ENCODE measurements at regions not wholly inside any gene's neighbourhood (a gene's known extent, or its start where the extent isn't known, plus 50 kb on each side); places are given as distances from the start of the nearest gene placed in this dataset.

GRCh38 chr20:18906046-18906445, 92.5 kb downstream of the SCP2D1 start:
- no peaks in the 10 kb centered on the region for H3K4me1 ChIP-seq (ENCODE audit: control insufficient read depth in 1 of 2, insufficient read depth in 2 of 2, low read length in 2 of 2)
- H4K20me1 ChIP-seq (ENCODE audit: insufficient read depth), result no peaks in the 10 kb centered on the region
- H3K79me2 ChIP-seq (ENCODE audit: insufficient read depth, low read length), result no peaks in the 10 kb centered on the region
- intact Hi-C loops (cut with micrococcal nuclease), result no loop called here
- H3K9ac ChIP-seq (ENCODE audit: low read length), result no peak overlapping the region
- TF ChIP-seq CEBPB (IDR thresholded peaks at IDR 0.05; ENCODE audit: low read depth), result no peak
- no peak for TF ChIP-seq POLR2A (IDR thresholded peaks at IDR 0.05; ENCODE audit: borderline replicate concordance, extremely low read depth, insufficient read depth, insufficient read length)
- TF ChIP-seq FOSL1 (IDR thresholded peaks at IDR 0.05; ENCODE audit: low read depth), result no peak
- TF ChIP-seq SP1 (IDR thresholded peaks at IDR 0.05; ENCODE audit: low read depth), result no peak
- TF ChIP-seq MAX (IDR thresholded peaks at IDR 0.05), result no peak
- no peak for TF ChIP-seq EGR1 (IDR thresholded peaks at IDR 0.05; ENCODE audit: low read depth)
- no peak for TF ChIP-seq RAD21 (IDR thresholded peaks at IDR 0.05; ENCODE audit: low read depth)
- no peak for TF ChIP-seq SRF (IDR thresholded peaks at IDR 0.05; ENCODE audit: low read depth)
- TF ChIP-seq ATF3 (IDR thresholded peaks at IDR 0.05), result no peak
- no peak for TF ChIP-seq JUND (IDR thresholded peaks at IDR 0.05)
- no peak for TF ChIP-seq CBX3 (IDR thresholded peaks at IDR 0.05; ENCODE audit: low read depth)
- no peak for TF ChIP-seq ZNF274 (IDR thresholded peaks at IDR 0.05; ENCODE audit: low read depth, low read length)
- POLR2A ChIA-PET, result no interaction called here
- H3K9me3 ChIP-seq (ENCODE audit: control insufficient read depth in 1 of 2, insufficient read depth in 1 of 2, low read depth in 1 of 2, low read length in 2 of 2), result no peaks in the 10 kb centered on the region
- ATAC-seq (no peak), DNase-seq (ENCODE audit: low read depth, low spot score) (no peak)
- no peak overlapping the region for H3K4me2 ChIP-seq (ENCODE audit: low read length)
- CTCF ChIA-PET, result no interaction called here
- H2AFZ ChIP-seq (ENCODE audit: low read depth, low read length, poor library complexity, severe bottlenecking), result no peak overlapping the region
- H3K9me2 ChIP-seq (ENCODE audit: insufficient read depth), result no peaks in the 10 kb centered on the region
- RAD21 ChIA-PET (ENCODE audit: low non-redundant PET in 1 of 2, low total read pairs in 2 of 2, uncharacterized antibody in 2 of 2, unreplicated experiment in 2 of 2), result no interaction called here
- H3K4me3 ChIP-seq (replicated peaks in 1 of 2; ENCODE audit: low read depth in 1 of 2, low read length in 2 of 2), result no peak overlapping the region
- no TSS peak for BruUV-seq (replicated peaks)
- H3K27me3 ChIP-seq (ENCODE audit: insufficient read depth, low read length), result peaks cover 11% of the 10 kb centered on the region; the same call in 1 of the 2 replicates
- H3K27ac ChIP-seq (ENCODE audit: low read depth, low read length), result no peak overlapping the region
- no peaks in the 10 kb centered on the region for H3K36me3 ChIP-seq (ENCODE audit: control insufficient read depth in 1 of 2, insufficient read depth in 2 of 2, low read length in 2 of 2)

- ChIA-PET RAD21 (ENCODE audit: low non-redundant PET in 1 of 2, low total read pairs in 2 of 2, uncharacterized antibody in 2 of 2, unreplicated experiment in 2 of 2) (no interaction called here), POLR2A (no interaction called here), CTCF (no interaction called here)
- Histone ChIP-seq H3K9me2 (ENCODE audit: insufficient read depth) (no peaks in the 10 kb centered on the region), H3K9me3 (ENCODE audit: control insufficient read depth in 1 of 2, insufficient read depth in 1 of 2, low read depth in 1 of 2, low read length in 2 of 2) (no peaks in the 10 kb centered on the region), H3K9ac (ENCODE audit: low read length) (no peak overlapping the region), H2AFZ (ENCODE audit: low read depth, low read length, poor library complexity, severe bottlenecking) (no peak overlapping the region), H3K36me3 (ENCODE audit: control insufficient read depth in 1 of 2, insufficient read depth in 2 of 2, low read length in 2 of 2) (no peaks in the 10 kb centered on the region), H4K20me1 (ENCODE audit: insufficient read depth) (no peaks in the 10 kb centered on the region), H3K4me2 (ENCODE audit: low read length) (no peak overlapping the region), H3K27me3 (ENCODE audit: insufficient read depth, low read length) (peaks cover 5% of the 10 kb centered on the region; the same call in 1 of the 2 replicates), H3K4me3 (replicated peaks in 1 of 2; ENCODE audit: low read depth in 1 of 2, low read length in 2 of 2) (no peak overlapping the region), H3K27ac (ENCODE audit: low read depth, low read length) (no peak overlapping the region), H3K79me2 (ENCODE audit: insufficient read depth, low read length) (no peaks in the 10 kb centered on the region), H3K4me1 (ENCODE audit: control insufficient read depth in 1 of 2, insufficient read depth in 2 of 2, low read length in 2 of 2) (no peaks in the 10 kb centered on the region)
- intact Hi-C loops (cut with micrococcal nuclease), result no loop called here
- ATAC-seq (no peak), DNase-seq (ENCODE audit: low read depth, low spot score) (no peak)
- BruUV-seq (replicated peaks), result no TSS peak
- TF ChIP-seq CTCF (IDR thresholded peaks at IDR 0.05 in 2 of 3, conservative IDR thresholded peaks at IDR 0.05 in 1 of 3; ENCODE audit: borderline replicate concordance in 1 of 3, insufficient read depth in 1 of 3, low read depth in 2 of 3, low read length in 2 of 3) (no peak), ELF1 (IDR thresholded peaks at IDR 0.05; ENCODE audit: borderline replicate concordance, low read depth) (no peak), CBX3 (IDR thresholded peaks at IDR 0.05; ENCODE audit: low read depth) (no peak), JUND (IDR thresholded peaks at IDR 0.05) (no peak), ZNF274 (IDR thresholded peaks at IDR 0.05; ENCODE audit: low read depth, low read length) (no peak), EGR1 (IDR thresholded peaks at IDR 0.05; ENCODE audit: low read depth) (no peak), EZH2 (IDR thresholded peaks at IDR 0.05) (no peak)
Observed at GRCh38 chr20:18907353-18907752, 93.8 kb downstream of the SCP2D1 start.
